Transverse colon (tissue), 4 donors: ENCODE measurements at regions not wholly inside any gene's neighbourhood (a gene's known extent, or its start where the extent isn't known, plus 50 kb on each side); places are given as distances from the start of the nearest gene placed in this dataset.
"Not testable (repeated sequence)": the region's sequence is repeated elsewhere in the genome, so short reads cannot be mapped to it uniquely, and the experiment has no call there.

Experiments used
- DNase-seq: peaks from one replicate; pipeline ENCODE4 v3.0.0-alpha.2; 2019
- H3K27ac ChIP-seq, 4 donors: fragments of 200-600 bp; sonication (generic); 2 replicates each; pipeline ENCODE4 v1.5.1; 2016 to 2018; ENCODE audit warnings: inconsistent platforms in 4 of 4
- H3K27me3 ChIP-seq: fragments of 200-600 bp; sonication (generic); 2 replicates; pipeline ENCODE4 v1.5.1; 2017; ENCODE audit warnings: inconsistent platforms
- H3K36me3 ChIP-seq, 4 donors: fragments of 200-600 bp; sonication (generic); 2 replicates each; pipeline ENCODE4 v1.5.1; 2017 to 2019; ENCODE audit warnings: inconsistent platforms in 4 of 4
- H3K4me1 ChIP-seq, 4 donors: fragments of 200-600 bp; sonication (generic); 2 replicates each; pipeline ENCODE4 v1.5.1; 2017 to 2020; ENCODE audit warnings: inconsistent platforms in 4 of 4
- H3K4me3 ChIP-seq, 4 donors: fragments of 200-600 bp; sonication (generic); 1 replicate in 1 of 4; 2 replicates in 3 of 4; pipeline versions ENCODE4 v1.5.1 to v1.6.1; 2017 to 2019; ENCODE audit warnings: inconsistent platforms in 4 of 4
- H3K9me3 ChIP-seq, 2 donors: fragments of 200-600 bp; sonication (generic); 2 replicates each; pipeline ENCODE4 v1.5.1; 2017 to 2019; ENCODE audit warnings: inconsistent platforms in 2 of 2
- POLR2A ChIP-seq: fragments of 450-650 bp; IDR thresholded peaks from one replicate; pipeline ENCODE4 v1.6.1; 2016; ENCODE audit warnings: antibody characterized with exemption, mild to moderate bottlenecking, moderate library complexity
- POLR2AphosphoS5 ChIP-seq, 3 donors: sonication (generic); formaldehyde crosslinking; IDR thresholded peaks; one replicate each; pipeline ENCODE4 v1.6.1; 2016; ENCODE audit warnings: antibody characterized with exemption in 3 of 3
- WGBS, 2 donors: methylation state at CpG; one replicate each; pipeline ENCODE4 v1.1.5; 2018; ENCODE audit warnings: low coverage in 1 of 2; 5-methylcytosine and 5-hydroxymethylcytosine counted together
- in situ Hi-C, 4 donors: fragments of 200-750 bp; cut with MboI; loops; one replicate each; pipeline versions ENCODE4 v1.15.0 to v1.15.1; 2017; ENCODE audit warnings: low sequenced_read_pairs in 3 of 4, low pct_ligation_motif_present in 1 of 4, low pct_unique_long_range_greater_than_20kb in 1 of 4
- intact Hi-C: fragments of 100-400 bp; cut with DNase I; formaldehyde crosslinking; loops from one replicate; pipeline ENCODE4 v1.15.1; 2023; ENCODE audit warnings: low total_unique reads
- TF ChIP-seq, protein P1 (sequence below), 5 experiments: fragments of 200-600 bp in 3 of 5; fragments of 450-650 bp in 2 of 5; sonication (generic) in 3 of 5; IDR thresholded peaks; 1 replicate in 2 of 5; 2 replicates in 3 of 5; pipeline ENCODE4 v1.5.1; 2016 to 2017; ENCODE audit warnings: antibody characterized with exemption in 5 of 5, inconsistent platforms in 3 of 5, mild to moderate bottlenecking in 2 of 5, moderate library complexity in 1 of 5

DNA sequence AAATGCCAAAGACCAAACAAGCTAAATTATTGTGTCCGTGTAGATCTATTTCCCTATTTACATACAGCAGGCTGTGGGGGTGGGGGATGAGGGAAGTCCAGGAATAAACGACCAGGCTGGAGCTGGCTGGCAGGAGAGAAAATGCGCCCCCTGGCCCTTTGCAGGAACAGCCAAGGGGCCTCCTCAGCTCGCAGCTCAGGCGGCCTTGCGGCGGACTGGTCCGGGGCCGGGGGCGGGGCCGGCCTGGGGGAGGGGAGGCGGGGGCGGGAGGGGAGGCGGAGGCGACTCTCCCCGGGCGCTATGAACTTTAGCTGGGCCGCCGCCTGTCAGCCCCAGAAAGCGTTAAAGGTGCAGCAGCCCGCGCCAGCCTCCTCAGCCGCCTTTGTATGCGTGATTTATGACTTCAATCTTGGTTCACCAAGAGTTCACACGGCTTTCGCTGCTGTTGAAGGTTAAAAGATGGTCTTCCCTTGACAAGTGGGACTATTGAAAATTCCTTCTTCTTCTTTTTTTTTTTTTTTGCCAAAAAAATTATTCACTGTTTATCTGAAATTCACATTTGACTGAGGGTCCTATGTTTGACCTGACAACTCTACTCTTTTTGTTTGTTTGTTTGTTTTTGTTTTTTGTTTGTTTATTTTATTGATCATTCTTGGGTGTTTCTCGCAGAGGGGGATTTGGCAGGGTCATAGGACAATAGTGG is 967.0 kb upstream of the DEFB115 start:
- WGBS, 2 donors = 44 to 86% methylated on average over 3 to 21 of the region's 27 CpGs
- H3K36me3 ChIP-seq, H3K9me3 ChIP-seq, H3K27me3 ChIP-seq, in situ Hi-C loops, DNase-seq, intact Hi-C loops: not testable (repeated sequence)
- Histone ChIP-seq H3K27ac (peak overlapping the region in 3 of 4 donors; percentile 62 to 92 (median 88)), H3K4me3 (peak overlapping the region in 3 of 4 donors; percentile 18 to 55 (median 42)), H3K4me1 (peaks cover 0 to 29% (median 0%) of the 10 kb centered on the region in 4 donors)
- TF ChIP-seq POLR2A (peak; percentile 37), POLR2AphosphoS5 (IDR thresholded peaks at IDR 0.05) (peak in 1 of 3 donors; percentile 31)
- TF ChIP-seq, protein P1, sequence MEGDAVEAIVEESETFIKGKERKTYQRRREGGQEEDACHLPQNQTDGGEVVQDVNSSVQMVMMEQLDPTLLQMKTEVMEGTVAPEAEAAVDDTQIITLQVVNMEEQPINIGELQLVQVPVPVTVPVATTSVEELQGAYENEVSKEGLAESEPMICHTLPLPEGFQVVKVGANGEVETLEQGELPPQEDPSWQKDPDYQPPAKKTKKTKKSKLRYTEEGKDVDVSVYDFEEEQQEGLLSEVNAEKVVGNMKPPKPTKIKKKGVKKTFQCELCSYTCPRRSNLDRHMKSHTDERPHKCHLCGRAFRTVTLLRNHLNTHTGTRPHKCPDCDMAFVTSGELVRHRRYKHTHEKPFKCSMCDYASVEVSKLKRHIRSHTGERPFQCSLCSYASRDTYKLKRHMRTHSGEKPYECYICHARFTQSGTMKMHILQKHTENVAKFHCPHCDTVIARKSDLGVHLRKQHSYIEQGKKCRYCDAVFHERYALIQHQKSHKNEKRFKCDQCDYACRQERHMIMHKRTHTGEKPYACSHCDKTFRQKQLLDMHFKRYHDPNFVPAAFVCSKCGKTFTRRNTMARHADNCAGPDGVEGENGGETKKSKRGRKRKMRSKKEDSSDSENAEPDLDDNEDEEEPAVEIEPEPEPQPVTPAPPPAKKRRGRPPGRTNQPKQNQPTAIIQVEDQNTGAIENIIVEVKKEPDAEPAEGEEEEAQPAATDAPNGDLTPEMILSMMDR (IDR thresholded peaks at IDR 0.05) = peak in 1 of 5 experiments; percentile 6

DNA sequence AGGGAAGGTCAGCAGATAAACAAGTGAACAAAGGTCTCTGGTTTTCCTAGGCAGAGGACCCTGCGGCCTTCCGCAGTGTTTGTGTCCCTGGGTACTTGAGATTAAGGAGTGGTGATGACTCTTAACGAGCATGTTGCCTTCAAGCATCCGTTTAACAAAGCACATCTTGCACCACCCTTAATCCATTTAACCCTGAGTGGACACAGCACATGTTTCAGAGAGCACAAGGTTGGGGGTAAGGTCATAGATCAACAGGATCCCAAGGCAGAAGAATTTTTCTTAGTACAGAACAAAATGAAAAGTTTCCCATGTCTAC is 966.4 kb upstream of the DEFB115 start:
- Histone ChIP-seq H3K4me3 (peak overlapping the region in 1 of 4 donors; percentile 55), H3K27ac (peak overlapping the region in 2 of 4 donors; percentile 88 to 92), H3K4me1 (peaks cover 0 to 29% (median 0%) of the 10 kb centered on the region in 4 donors)
- in situ Hi-C loops, DNase-seq, H3K27me3 ChIP-seq, H3K9me3 ChIP-seq, H3K36me3 ChIP-seq, intact Hi-C loops: not testable (repeated sequence)
- WGBS, 2 donors = 72% methylated on average over 4 of the region's 4 CpGs; no CpG with 5 or more reads in 1 of the 2 donors

DNA sequence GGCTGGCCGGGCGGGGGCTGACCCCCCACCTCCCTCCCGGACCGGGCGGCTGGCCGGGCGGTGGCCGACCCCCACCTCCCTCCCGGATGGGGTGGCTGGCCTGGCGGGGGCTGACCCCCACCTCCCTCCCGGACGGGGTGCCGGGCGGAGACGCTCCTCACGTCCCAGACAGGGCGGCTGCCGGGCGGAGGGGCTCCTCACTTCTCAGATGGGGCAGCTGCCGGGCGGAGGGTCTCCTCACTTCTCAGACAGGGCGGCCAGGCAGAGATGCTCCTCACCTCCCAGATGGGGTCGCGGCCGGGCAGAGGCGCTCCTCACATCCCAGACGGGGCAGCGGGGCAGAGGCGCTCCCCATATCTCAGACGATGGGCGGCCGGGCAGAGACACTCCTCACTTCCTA is 965.8 kb upstream of the DEFB115 start:
- H3K4me1 ChIP-seq = peaks cover 0 to 22% (median 0%) of the 10 kb centered on the region in 4 donors
- intact Hi-C loops, H3K27ac ChIP-seq, in situ Hi-C loops, DNase-seq, H3K4me3 ChIP-seq, H3K36me3 ChIP-seq, H3K9me3 ChIP-seq, H3K27me3 ChIP-seq: not testable (repeated sequence)
- 100% methylated on average over 4 of the region's 32 CpGs; no CpG with 5 or more reads in 1 of the 2 donors for WGBS, 2 donors

DNA sequence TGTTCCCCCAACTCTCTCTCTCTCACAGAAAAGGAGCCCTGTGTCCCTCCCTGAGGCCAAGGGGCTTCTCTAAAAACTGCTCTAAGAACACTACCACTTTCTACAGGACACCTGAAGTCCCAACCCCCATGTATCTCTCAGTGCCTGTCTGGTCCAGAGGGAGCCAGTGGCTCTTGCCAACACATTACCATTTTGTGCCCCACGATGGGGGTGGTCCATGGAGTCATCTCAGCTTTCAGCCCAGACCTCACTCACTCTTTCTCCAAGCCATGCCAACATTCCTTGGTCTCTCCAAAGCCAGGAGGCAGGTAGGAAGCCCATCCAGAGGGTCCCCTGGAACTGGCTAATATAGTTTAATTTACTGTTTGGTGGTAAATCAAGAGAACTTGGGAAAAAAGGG is 962.1 kb upstream of the DEFB115 start:
- H3K27me3 ChIP-seq, H3K27ac ChIP-seq, H3K9me3 ChIP-seq, DNase-seq, H3K36me3 ChIP-seq, intact Hi-C loops, in situ Hi-C loops, H3K4me3 ChIP-seq: not testable (repeated sequence)
- H3K4me1 ChIP-seq = peaks cover 0 to 14% (median 4%) of the 10 kb centered on the region in 4 donors
- WGBS, 2 donors = 0 to 67% methylated on average over 1 of the region's 1 CpG

DNA sequence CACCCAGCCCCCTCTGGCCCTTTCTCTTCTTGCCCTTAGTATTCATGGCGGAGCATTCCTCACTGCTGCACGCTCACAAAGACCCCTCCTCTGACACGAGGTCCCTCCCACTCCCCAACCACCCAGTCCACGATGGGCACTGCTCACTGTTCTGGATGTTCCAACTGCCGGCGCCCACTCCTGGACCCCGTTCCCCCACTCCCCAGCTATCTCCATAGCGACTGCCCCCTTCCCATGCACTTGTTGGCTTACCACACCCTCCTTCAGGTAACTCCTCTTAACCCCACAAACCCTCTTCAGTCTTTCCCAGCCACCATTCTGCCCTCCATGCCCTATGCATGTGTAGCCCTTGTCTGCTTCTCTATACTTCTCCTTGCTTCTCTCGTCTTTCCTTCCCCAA is 961.5 kb upstream of the DEFB115 start:
- H3K4me1 ChIP-seq = peaks cover 0 to 11% (median 5%) of the 10 kb centered on the region in 4 donors
- WGBS, 2 donors = 76 to 83% methylated on average over 1 to 6 of the region's 9 CpGs
- DNase-seq, H3K27ac ChIP-seq, H3K9me3 ChIP-seq, H3K36me3 ChIP-seq, H3K27me3 ChIP-seq, intact Hi-C loops, H3K4me3 ChIP-seq, in situ Hi-C loops: not testable (repeated sequence)

DNA sequence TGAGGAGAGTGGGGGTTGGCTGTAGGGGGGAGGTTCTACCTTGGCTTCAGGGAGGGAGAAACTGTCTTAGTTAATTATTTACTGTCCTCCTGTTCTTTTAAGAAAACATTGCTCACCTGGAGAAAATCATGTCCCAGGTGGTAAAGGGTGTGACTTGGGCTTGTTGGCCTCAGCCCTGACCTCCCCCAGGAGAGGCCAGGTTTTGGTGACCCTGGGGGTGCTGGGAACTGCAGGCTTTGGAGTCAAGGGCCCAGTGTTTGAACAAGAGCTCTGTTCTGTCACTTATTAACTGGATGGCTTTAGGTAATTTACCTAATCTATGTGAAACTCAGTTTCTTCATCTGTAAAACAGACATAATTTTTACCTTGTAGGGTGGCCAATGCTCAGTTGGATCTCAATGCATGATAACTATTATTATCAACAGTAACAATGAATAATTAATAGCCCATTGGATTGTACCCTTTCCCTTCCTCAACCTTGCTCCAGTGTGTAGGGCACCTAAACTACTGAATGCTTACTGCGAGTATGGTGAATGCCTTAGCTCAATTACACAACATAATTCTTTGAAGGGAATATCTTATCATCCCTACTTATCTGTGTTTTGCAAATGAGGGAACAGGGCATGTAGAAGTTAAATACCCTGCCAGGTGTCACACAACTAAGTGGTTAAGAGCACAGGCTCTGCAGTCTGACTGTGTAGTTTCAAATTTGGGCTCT is 959.4 kb upstream of the DEFB115 start:
- H3K27ac ChIP-seq, H3K9me3 ChIP-seq, intact Hi-C loops, in situ Hi-C loops, H3K27me3 ChIP-seq, H3K4me3 ChIP-seq, H3K36me3 ChIP-seq, DNase-seq: not testable (repeated sequence)
- WGBS, 2 donors = 71% methylated on average over 1 of the region's 1 CpG; no CpG with 5 or more reads in 1 of the 2 donors
- H3K4me1 ChIP-seq = peaks cover 0 to 10% (median 4%) of the 10 kb centered on the region in 4 donors

DNA sequence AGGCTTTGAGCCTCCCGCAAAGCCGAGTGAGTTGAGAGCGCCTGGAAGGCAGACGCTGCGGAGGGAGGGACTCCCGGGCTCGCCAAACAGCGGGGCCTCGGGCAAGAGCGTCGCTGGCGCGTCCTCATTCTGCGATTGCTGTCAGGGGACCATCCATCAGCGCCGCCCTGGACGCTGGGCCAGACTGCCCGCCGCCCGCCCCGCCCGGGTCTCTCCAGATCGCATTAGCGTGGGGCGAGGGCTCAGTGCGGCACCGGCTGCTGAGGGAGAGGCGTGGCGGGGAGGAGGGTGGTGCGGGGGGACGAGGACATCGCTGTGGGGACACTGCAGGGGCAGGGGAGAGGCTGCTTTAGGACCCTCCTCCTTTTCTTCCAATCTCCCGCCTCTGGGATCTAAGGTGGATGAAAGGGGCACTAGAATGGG is 957.2 kb upstream of the DEFB115 start:
- peak overlapping the region in 2 of 4 donors; percentile 18 to 38 for H3K4me3 ChIP-seq

DNA sequence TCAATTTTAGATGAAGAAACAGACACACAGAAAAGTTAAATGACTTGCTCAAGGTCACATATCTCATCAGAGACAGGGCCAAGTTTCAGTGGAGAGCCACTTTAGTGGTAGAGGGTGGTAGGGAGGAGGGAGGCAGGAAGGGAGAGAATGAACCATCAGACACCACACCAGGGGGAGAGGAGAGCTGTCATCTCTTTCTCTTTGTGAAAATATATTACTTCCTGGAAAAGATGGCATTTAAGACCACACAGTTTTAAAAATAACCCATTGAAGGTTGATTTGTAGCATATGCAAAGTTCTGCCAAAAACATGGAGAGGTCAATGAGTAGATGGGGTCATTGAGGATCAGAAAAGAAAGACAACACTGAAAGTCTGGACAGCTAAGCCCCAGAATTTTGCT is 954.7 kb upstream of the DEFB115 start:
- H3K27ac ChIP-seq, H3K4me3 ChIP-seq, H3K4me1 ChIP-seq, intact Hi-C loops, in situ Hi-C loops, H3K27me3 ChIP-seq, H3K36me3 ChIP-seq, DNase-seq, H3K9me3 ChIP-seq: not testable (repeated sequence)

More for the DNA sequence above, 957.2 kb upstream of the DEFB115 start:
- H3K4me1 ChIP-seq = peaks cover 0 to 10% (median 4%) of the 10 kb centered on the region in 4 donors
- H3K27ac ChIP-seq, H3K27me3 ChIP-seq, H3K36me3 ChIP-seq, DNase-seq, in situ Hi-C loops, H3K9me3 ChIP-seq, intact Hi-C loops: not testable (repeated sequence)
- WGBS, 2 donors = 69% methylated on average over 23 of the region's 33 CpGs; no CpG with 5 or more reads in 1 of the 2 donors

DNA sequence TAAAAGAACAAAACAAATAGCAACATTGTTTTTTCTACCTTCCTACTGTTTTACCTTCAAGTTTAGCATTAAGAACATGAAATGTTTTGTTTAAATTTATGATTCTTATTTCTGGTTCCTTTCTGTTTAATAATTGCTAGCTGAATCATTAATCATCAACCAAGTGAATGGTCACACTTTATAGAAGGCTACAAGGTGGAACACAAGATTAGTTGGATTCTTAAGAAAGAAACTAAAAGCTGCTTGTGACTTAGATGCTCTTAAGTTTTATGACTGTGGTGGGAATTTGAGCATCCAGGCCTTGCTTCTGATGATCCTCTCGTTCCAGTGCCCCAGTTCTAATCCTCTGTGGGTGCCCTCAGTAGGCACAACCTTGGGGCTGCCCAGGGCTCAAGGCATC is 947.5 kb upstream of the DEFB115 start:
- H3K27ac ChIP-seq, intact Hi-C loops, DNase-seq, H3K9me3 ChIP-seq, in situ Hi-C loops, H3K27me3 ChIP-seq, H3K4me3 ChIP-seq, H3K4me1 ChIP-seq, H3K36me3 ChIP-seq: not testable (repeated sequence)
- WGBS, 2 donors = 5% methylated on average over 1 of the region's 1 CpG; no CpG with 5 or more reads in 1 of the 2 donors
